NCI-H345 treated with DMSO at 0.1 percent for 48 hours (cell line): ENCODE measurements at regions not wholly inside any gene's neighbourhood (a gene's known extent, or its start where the extent isn't known, plus 50 kb on each side); places are given as distances from the start of the nearest gene placed in this dataset.
"Not testable (repeated sequence)": the region's sequence is repeated elsewhere in the genome, so short reads cannot be mapped to it uniquely, and the experiment has no call there.

ENCODE experiments used
- DNase-seq: peaks from one replicate; lab custom pipeline; 2025; ENCODE audit not compliant: unreplicated experiment; lab: John Stamatoyannopoulos, UW

DNA sequence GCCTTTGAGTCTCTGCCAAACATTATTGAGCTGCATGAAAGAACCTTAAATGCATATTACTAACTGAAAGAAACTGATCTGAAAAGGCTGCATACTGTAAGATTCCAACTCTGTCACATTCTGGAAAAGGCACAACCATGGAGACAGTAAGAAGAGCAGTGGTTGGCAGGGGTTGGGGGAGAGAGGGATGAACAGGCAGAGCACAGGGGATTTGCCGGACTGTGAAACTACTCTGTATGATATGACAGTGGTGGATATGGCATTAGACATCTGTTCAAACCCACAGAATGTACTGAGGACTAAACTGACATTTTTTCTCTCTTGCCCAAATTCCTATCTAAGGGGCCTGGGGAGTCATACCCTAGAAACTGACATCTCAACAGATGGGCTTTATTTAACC is 138.4 kb downstream of the KCNJ12 start:
- not testable (repeated sequence) for DNase-seq

DNA sequence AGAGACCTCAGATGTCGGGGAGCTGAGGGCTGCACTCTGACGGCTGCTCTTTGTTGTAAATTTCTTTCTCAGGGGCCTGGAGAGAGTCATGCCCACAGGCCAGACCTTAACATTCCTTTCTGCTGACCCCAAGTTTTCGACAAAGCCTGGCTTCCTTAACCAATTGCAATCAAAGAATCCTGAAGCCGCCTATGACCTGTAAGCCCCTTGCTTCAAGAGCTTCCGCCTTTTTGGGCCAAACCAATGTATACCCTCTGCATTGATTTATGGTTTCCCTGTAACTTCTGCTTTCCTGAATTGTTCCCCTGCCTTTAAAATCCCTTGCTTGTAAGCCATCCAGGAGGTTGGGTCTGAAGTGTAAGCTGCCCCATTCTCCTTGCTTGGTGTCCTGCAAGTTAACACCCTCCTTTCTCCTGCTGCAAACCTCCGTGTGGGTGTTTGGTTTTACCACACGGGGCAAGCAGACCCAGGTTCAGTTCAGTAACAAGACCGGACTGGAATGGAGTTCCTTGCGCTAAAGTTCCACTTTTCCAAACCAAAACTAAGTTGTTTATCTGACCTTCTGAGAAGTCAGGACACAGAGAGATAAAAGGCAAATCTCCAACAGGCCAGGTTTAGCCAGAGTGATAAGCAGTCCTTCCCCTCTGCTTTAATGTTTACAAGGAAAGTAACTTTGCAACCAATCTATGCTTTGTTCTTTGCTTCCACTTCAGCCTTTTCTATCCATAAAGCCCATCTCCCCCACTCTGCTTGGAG is 141.6 kb downstream of the KCNJ12 start:
- no peak for DNase-seq

DNA sequence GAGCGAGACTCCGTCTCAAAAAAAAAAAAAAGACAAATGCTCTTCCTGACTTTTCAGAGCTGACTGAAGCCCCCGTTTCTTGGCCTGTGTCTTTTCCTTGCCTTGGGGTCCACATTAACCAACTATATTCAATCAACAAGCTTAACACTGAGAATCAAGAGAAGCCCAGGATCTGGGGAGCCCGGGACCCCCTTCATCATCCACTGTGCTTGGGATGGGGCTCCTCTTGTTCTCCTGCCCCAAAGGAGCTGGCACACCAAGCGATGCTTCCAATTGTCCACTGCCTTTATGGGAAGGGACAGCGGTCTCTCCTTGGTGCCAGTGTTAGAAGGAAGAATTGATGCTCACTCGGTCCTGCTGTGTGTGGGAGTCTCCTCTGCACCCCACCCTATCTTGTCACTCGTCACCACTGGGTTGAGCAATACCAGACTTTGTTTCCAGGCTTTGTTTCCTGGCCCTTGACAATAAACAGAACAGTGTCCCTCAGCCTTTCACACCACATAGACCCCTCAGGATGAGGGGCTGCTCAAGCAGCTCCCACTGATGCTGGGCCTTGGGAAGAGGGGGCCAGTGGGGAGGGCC is 146.7 kb downstream of the KCNJ12 start:
- DNase-seq, result no peak

DNA sequence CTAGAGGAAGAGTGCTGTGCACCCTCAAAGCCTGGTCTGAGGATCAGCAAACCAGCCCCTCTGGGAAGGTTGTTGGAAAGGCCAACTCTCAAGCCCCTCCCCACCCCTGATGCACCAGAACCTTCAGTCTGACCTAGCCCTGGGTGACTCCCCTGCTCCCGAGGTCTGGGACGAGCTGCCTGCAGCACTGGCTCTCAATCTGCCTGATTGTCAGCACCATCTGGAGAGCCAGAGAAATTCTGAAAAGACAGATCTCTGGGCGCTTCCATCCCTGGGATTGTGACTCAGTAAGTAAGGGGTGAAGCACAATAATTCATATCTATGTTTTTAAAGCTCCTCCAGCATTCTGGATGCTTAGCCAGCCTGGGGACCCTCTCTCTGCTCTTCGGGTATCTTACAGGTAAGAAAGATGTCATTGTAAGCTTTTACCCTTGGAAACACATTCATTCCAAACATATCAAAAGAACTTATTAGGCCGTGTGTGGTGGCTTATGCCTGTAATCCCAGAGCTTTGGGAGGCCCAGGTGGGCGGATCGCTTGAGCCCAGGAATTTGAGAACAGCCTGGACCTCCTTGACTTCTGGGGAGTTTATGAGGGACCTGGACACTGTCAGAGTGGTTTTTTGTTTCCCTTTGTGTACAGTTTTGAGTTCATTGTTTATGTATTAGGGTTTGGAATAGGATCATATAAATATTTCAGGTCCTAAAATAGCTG is 147.5 kb downstream of the KCNJ12 start:
- DNase-seq, result no peak

DNA sequence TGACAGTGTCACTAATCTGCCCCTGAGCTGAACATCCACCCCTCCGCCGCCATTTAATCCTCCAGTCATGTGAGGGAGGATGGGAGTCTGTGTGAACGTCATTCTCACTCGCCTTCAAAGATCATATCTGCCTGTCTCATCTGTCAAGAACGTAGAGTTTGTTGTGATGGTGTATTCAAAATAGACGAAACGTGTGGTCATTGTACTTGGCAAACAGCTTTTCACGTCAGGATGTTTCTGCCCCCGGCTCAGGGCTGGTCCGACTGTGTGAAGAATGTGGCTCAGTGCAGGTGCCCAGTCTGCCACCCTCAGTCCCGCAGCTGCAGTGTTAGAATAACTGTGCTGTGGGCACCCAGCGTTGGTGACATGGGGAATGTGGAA is 148.0 kb downstream of the KCNJ12 start:
- no peak for DNase-seq

DNA sequence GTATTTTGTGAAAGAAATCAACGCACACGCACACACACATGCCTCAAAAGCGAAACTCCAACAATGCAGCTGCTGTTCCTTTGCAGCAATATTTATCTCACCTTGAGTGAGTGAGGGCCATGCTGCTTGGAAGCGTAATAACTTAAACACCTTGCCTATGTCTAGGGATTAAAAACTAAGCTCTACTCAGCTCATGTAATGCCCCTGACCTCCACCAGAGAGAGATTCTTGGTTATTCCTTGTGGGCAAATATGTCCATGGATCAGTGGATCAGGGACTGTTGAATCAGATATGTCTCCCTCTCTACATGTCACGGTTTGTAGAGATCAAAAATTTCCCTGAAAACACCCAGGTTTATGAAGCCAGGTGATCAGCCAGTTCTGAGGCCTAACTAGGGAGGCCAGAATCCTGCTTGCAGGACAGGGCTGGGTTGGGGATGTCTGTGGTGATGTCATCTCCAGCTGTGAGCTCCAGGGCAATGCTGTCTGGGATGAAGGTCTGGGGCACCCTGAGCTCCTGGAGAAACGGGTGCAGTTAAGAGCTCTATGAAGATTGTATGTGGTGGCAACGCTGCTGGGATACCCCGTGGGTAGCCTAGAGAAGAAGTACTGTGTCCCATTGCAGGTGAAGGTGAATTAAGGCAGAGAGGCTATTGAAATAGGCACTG is 149.4 kb downstream of the KCNJ12 start:
- DNase-seq, result no peak

DNA sequence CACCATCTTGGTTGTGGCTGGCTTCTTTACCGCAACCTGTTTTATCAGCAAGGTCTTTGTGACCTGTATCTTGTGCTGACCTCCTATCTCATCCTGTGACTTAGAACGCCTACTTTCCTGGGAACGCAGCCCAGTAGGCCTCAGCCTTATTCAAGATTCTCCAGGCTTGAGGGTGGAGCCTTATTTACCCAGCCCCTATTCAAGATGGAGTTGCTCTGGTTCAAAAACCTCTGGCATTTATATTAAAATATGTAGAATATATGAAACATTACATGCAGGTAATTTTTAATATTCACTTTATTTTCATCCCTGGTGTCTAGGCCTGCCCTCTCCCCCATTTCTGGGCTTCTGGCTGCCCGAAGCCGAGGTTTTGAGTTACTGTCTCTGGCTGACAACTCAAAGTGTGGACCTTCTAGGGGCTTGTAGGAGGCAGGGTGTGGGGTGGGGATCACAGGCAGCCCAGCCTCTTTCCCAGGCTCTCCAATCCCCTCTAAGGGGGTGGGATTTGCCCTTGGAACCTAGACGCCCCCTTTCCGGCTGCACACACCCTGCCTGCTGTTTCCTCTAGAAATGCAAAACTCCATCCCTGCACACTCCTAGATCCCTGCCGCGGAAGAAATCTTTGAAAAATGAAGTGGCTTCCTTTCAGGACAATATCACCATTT is 152.0 kb downstream of the KCNJ12 start:
- DNase-seq, result no peak

DNA sequence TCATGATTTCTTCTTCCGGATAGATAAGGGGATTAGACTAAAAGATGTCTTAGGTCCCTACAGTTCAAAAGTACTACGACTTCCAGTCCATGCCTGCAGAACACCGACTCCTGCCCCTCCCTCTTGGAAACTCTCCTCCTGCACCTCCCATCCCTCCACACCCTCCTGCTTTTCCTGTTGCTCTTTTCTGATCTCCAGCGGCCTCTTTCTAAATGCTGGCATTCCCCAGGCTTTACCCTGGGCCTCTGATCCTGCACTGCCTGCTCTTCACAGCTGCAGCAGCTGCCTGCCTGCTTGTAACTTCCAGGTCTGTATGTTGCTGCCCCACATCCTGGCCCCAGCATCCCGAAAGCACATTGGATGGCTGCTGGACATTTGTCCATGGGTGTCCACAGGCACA is 154.2 kb downstream of the KCNJ12 start:
- DNase-seq, result no peak

DNA sequence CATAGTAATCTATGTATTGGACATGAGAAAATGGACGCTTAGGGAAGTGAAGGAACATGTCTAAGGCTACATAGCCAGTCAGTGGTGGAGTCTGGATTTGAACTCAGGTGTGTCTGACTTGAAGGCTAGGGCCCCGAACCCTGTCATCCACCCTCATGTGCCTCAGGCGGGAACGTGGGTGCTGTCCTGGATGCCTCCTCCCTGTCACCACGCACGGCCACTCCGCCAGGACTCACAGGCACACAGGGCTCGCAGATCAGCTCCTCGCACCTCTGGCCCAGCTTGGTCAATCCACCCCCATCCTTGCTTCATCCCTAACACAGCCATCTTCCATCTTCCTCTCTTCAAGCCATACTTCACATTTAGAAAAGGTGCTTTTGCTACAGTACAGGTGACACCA is 154.7 kb downstream of the KCNJ12 start:
- no peak for DNase-seq

DNA sequence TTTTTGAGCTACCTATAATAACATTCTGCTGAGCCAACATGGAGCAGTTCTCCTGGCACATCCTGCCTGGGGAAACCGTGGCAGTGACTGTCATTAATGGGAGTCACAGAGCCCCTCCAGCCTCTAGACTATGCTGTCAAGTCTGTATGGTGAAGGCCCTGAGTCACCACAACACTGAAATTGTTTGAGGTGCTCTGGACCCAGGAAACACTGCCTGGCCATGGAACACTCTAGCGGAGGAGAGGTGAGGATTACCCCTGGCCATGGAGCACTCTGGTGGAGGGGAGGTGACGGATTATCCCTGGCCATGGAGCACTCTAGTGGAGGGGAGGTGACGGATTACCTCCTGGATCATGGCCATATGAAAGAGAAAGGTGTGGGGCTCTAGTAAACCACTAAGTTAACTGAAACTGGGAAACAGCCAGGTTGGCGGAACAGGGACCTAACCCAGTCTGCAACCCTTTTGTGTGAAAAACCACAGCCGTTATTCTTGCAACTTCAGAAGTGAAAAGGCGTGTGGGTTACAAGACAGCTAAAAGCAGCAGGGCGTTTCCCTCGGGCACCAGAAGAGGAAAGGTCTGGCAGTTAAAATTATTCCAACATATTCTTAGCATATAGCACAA is 156.7 kb downstream of the KCNJ12 start:
- DNase-seq, result no peak

DNA sequence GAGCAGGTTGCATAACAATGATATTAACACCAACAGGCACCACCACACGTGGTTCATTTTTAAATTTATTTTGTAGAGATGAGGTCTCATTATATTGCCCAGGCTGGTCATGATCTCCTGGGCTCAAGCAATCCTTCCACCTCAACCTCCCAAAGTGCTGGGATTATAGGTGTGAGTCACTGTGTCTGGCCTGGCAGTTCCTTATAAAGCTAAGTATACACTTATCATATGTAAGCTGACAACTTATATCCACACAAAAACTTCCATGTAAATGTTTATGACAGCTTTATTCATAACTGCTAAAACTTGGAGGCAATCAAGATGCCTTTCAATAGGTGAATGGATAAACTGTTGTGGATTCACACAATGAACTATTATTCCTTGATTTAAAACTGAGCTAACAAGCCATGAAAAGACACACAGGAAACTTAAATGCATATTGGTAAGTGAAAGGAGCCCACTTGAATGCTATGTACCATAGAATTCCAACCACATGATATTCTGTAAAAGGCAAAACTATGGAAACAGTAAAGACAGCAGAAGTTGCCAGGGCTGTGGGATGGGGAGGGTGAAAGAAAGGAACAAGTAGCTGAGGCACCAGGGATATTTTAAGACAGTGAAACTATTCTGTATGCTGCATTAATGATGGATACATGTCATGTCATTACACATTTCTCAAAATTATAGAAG is 156.5 kb upstream of the KCNJ18 start:
- no peak for DNase-seq

DNA sequence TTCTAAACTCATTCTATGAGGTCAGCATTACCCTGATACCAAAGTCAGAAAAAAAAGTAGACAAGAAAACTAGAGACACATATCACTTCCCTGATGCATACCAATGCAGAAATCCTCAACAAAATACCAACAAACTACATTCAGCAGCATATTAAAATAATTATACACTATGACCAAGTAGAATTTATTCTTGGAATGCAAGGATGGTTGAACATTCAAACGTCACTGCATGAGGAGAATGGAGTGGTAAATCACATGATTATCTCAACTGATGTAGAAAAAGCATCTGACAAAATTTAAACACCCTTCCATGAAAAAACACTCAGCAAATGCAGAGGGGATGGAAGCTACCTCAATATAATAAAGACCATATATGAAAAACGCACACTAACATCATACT is 155.0 kb upstream of the KCNJ18 start:
- no peak for DNase-seq

DNA sequence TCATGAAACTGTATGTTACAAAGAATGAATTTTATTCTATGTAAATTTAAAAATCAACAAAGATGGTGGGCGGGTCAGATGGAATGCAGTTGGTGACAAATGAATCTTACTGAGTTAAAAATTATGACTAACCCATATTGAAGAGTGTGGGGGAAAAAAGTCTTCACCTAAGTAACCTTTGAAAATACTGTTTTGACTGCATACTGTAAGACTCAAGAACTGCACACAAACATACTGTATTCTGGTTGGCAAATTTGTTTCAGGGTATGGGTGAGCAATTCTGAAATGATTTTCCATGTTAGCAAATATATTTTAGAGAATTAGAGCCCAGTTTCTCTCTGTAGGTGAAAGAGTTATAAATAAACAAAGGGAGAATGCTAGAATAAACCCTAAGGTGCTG is 153.7 kb upstream of the KCNJ18 start:
- DNase-seq, result no peak

DNA sequence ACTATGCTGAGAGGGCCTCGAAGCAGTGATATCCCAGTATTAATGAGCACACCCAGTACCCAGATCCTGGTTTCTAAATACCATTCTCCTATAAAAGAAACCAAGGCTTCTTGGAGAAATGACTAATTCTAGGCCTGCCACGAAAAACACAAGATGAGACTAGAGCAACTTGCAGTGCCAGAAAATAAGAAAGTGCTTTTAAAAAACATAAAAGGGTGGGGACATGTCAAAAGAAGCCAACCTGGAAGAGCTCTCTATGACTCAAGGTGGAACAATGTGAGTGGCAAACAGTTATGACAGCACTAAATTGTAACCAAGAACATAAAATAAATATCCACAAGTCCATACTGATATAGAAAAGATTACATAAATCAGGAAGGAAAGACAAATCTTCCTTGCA is 153.2 kb upstream of the KCNJ18 start:
- no peak for DNase-seq

DNA sequence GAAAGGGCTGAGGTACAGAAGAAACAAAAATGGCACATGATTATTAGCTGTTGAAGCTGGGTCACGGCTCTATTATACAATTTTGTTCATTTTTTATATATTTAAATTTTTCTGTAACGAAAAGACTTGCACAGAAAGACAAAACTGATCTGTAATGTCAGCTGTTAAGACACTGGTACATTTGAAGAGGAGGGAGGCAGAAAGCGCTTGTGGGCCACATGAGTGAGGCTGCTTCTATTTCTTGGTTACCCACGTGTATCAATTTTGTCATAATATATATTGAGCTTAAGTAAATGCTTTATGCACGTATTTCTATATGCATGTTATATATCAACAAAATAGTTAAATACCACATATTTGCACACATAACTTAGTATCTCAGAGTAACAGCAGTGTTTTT is 151.8 kb upstream of the KCNJ18 start:
- no peak for DNase-seq

DNA sequence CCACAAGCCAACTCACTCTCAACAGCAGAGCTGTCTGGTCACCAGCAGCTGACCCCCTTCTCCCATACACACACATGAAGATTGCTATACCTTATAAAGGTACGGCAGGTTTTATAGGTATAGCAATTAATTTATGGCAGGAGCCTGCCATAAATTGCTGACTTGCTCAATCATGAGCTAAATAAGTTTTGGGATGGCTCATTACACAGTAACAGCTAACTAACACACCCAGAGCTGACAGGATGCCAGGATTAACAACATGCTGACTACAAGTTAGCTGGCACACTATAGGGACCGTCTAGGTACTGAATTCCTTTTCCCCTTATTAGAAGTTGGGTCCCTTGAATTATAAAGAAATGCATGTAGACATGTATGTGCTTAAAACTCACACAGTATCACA is 150.3 kb upstream of the KCNJ18 start:
- DNase-seq, result no peak

DNA sequence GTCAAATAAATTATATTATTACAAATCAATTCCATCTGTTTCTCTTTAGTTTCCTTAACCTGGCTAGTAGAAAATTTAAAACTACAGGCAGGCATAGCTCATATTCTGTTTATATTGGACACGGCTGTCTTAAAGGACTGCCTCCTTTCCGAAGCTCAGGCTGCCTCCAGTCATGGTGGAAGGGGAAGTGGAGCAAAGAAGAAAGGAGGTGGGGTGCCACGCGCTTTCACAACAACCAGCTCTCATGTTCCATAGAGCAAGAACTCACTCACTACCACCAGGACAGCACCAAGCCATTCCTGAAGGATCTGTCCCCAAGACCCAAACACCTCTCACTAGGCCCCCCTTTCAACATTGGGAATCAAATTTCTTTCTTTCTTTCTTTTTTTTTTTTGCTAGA is 149.3 kb upstream of the KCNJ18 start:
- DNase-seq, result no peak

DNA sequence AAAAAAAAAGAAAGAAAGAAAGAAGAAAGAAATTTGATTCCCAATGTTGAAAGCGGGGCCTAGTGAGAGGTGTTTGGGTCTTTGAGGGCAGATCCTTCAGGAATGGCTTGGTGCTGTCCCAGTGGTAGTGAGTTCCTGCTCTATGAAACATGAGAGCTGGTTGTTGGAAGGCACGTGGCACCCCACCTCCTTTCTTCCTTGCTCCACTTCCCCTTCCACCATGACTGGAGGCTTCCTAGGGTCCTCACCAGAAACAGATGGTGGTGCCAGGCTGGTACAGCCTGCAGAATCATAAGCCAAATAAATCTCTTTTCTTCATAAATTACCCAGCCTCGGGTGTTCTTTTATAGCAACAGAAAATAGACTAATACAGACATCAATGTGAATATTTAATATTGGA is 147.3 kb upstream of the KCNJ18 start:
- DNase-seq, result no peak

DNA sequence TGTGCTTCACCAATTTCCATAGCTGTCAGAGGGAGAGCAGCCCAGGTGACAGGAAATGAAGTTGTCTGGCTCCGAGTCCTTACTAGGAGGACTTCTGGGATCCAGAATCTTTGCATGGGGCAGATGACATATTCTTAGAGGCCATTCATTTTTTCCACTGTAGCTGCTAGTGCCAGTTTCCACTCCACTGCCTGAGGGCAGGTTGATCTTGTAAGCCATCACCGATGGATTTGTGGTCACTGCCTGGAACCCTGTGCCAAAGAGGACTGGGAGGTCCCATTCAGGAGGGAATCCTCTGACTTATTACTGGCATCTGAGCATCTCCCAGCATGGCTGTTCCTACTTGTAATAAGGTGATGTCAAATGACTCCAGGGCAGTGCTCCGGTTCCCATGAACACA is 144.1 kb upstream of the KCNJ18 start:
- no peak for DNase-seq

DNA sequence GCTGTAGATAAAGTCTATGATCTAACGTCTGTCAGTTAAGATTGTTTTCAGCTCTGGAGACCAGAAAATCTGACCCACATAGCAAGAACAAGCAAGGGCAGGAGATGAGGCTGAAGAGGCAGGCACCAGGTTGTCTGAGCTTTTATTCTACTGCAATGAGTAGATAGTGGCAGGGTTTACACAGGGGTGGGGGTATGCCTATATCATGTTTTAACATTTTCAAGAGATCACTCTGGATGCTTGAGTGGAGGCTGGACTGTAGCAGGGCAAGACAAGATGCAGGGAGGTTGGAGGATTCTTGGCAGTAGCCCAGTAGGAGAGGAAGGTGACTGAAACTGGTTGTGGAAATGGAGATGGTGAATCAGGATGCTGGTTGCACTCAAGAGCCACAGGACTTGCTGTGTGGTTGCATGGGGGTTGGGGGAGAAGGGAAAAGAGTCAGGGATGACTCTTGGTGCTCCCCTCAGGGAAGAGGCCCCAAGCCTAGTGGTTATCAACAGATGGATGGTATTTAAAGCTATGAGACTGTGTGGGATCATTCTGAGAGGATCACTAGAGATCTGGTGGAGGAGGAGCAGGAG is 143.1 kb upstream of the KCNJ18 start:
- DNase-seq, result no peak
